Hematopoietic multipotent progenitor cell treated with erythropoietin and hydrocortisone succinate and interleukin-3 and kit ligand, for 15 days (in vitro differentiated cells): ENCODE measurements at regions not wholly inside any gene's neighbourhood (a gene's known extent, or its start where the extent isn't known, plus 50 kb on each side); places are given as distances from the start of the nearest gene placed in this dataset.
A peak's percentile ranks its signal among the peaks of the same experiment; 100 is the strongest.
"Not testable (repeated sequence)": the region's sequence is repeated elsewhere in the genome, so short reads cannot be mapped to it uniquely, and the experiment has no call there.

Source experiments
- DNase-seq: peaks from one replicate; pipeline ENCODE4 v3.0.0-alpha.2; 2015; ENCODE audit warnings: low spot score

- no peak for DNase-seq
Observed at GRCh38 chr4:81375745-81376144, 96.0 kb downstream of the RASGEF1B start.

- no peak for DNase-seq
Observed at GRCh38 chr4:81369886-81370285, 101.8 kb downstream of the RASGEF1B start.

- DNase-seq: no peak
Observed at GRCh38 chr4:81366779-81367178, 104.9 kb downstream of the RASGEF1B start.

- no peak for DNase-seq
Observed at GRCh38 chr4:81360737-81361136, 111.0 kb downstream of the RASGEF1B start.

GRCh38 chr4:81359207-81359606 is 112.5 kb downstream of the RASGEF1B start:
- no peak for DNase-seq

GRCh38 chr4:81358154-81358553 is 113.6 kb downstream of the RASGEF1B start:
- no peak for DNase-seq

- no peak for DNase-seq
Observed at GRCh38 chr4:81356621-81357020, 115.1 kb downstream of the RASGEF1B start.

GRCh38 chr4:81355136-81355535 is 116.6 kb downstream of the RASGEF1B start:
- DNase-seq: no peak

GRCh38 chr4:81353861-81354260 is 117.8 kb downstream of the RASGEF1B start:
- no peak for DNase-seq

- DNase-seq: no peak
Observed at GRCh38 chr4:81352446-81352835, 119.3 kb downstream of the RASGEF1B start.

GRCh38 chr4:81351654-81352445 is 119.9 kb downstream of the RASGEF1B start:
- peak; percentile 66 for DNase-seq

- DNase-seq: no peak
Observed at GRCh38 chr4:81350040-81350439, 121.7 kb downstream of the RASGEF1B start.

- no peak for DNase-seq
Observed at GRCh38 chr4:81348778-81349094, 123.0 kb downstream of the RASGEF1B start.

- no peak for DNase-seq
Observed at GRCh38 chr4:81348086-81348777, 123.5 kb downstream of the RASGEF1B start.

GRCh38 chr4:81346719-81347118 is 125.0 kb downstream of the RASGEF1B start:
- no peak for DNase-seq

GRCh38 chr4:81343536-81343935 is 128.2 kb downstream of the RASGEF1B start:
- no peak for DNase-seq

GRCh38 chr4:81343046-81343445 is 128.0 kb upstream of the PRKG2 start:
- DNase-seq: no peak

- DNase-seq: no peak
Observed at GRCh38 chr4:81337211-81337610, 122.2 kb upstream of the PRKG2 start.

- no peak for DNase-seq
Observed at GRCh38 chr4:81335122-81335912, 120.3 kb upstream of the PRKG2 start.

GRCh38 chr4:81330018-81330417 is 115.0 kb upstream of the PRKG2 start:
- no peak for DNase-seq

GRCh38 chr4:81326581-81326980 is 111.6 kb upstream of the PRKG2 start:
- DNase-seq: no peak

GRCh38 chr4:81324594-81324993 is 109.6 kb upstream of the PRKG2 start:
- DNase-seq: not testable (repeated sequence)

GRCh38 chr4:81319657-81320056 is 104.6 kb upstream of the PRKG2 start:
- no peak for DNase-seq
